Activated CD4-positive, alpha-beta T cell treated with anti-CD3 and anti-CD28 coated beads for 36 hours (primary cell): ENCODE measurements at regions not wholly inside any gene's neighbourhood (a gene's known extent, or its start where the extent isn't known, plus 50 kb on each side); places are given as distances from the start of the nearest gene placed in this dataset.
"Not testable (repeated sequence)": the region's sequence is repeated elsewhere in the genome, so short reads cannot be mapped to it uniquely, and the experiment has no call there.

ENCODE experiments used
- ATAC-seq: fragments of 200-7000 bp; cut with Tn5 transposase; one replicate; pipeline ENCODE4 v1.10.0; 2021; ENCODE audit warnings: mild to moderate bottlenecking, moderate library complexity
- CTCF ChIA-PET: fragments of 350-600 bp; sonication (Branson Sonifier 250); formaldehyde crosslinking; loops from one replicate; lab custom pipeline; 2021; ENCODE audit warnings: antibody characterized with exemption; lab: Charles Lee
- POLR2A ChIA-PET: fragments of 350-600 bp; sonication (Branson Sonifier 250); formaldehyde crosslinking; loops from one replicate; lab custom pipeline; 2021; ENCODE audit warnings: antibody characterized with exemption, inconsistent platforms; lab: Charles Lee
- DNase-seq: peaks from one replicate; pipeline ENCODE4 v3.0.0-alpha.2; 2020
- H3K27ac Mint-ChIP-seq: one replicate; pipeline ENCODE4 v1.8.0; 2021; ENCODE audit warnings: mixed read lengths
- H3K27me3 Mint-ChIP-seq: one replicate; pipeline ENCODE4 v1.8.0; 2021; ENCODE audit warnings: mixed read lengths
- H3K36me3 Mint-ChIP-seq: one replicate; pipeline ENCODE4 v1.8.0; 2021; ENCODE audit warnings: low read depth, mixed read lengths
- H3K4me1 Mint-ChIP-seq: one replicate; pipeline ENCODE4 v1.8.0; 2021; ENCODE audit warnings: mixed read lengths
- H3K4me3 Mint-ChIP-seq: one replicate; pipeline ENCODE4 v1.8.0; 2021; ENCODE audit warnings: mild to moderate bottlenecking, moderate library complexity, mixed read lengths
- H3K9me3 Mint-ChIP-seq: one replicate; pipeline ENCODE4 v1.8.0; 2021; ENCODE audit warnings: low read depth, mixed read lengths
- intact Hi-C, 2 experiments: fragments of 100-400 bp; cut with DNase I in 1 of 2; cut with micrococcal nuclease in 1 of 2; formaldehyde crosslinking; loops; one replicate each; pipeline versions ENCODE4 v1.14.2 to v1.15.1; 2022 to 2024; cut with DNase I, micrococcal nuclease

DNA sequence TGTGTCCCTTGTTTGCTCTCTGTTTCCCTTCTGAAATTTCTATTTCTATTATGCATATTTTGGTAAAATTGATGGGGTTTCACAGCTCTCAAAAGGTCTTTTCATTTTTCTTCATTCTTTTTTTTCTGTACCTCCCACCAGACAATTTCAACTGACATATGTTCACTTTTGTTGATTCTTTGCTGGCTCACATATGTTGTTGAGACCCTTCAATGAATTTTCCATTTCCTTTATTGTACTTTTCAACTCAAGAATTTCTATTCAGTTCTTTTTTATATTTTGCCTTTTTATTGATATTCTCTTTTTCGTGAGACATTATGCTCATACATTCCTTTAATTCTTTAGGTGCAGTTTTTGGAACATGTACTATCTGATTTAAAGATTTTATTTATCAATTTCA is 102.6 kb upstream of the GRIK1 start:
- Mint-ChIP-seq H3K27ac (no peak overlapping the region), H3K36me3 (no peaks in the 10 kb centered on the region), H3K4me3 (no peak overlapping the region), H3K27me3 (peaks cover 7% of the 10 kb centered on the region), H3K4me1 (no peaks in the 10 kb centered on the region), H3K9me3 (peaks cover 7% of the 10 kb centered on the region)
- intact Hi-C loops = loop anchor here in 1 of 2 experiments (5.0 to 10.0 kb wide), 2 partner anchors 152 to 1045 kb away; no protein-coding TSS in a partner anchor
- CTCF ChIA-PET = interaction anchor here (1.4 kb wide), 1 partner anchor 18 kb away, joined by 3 read pairs; no protein-coding TSS in a partner anchor
- DNase-seq (no peak), ATAC-seq (no peak)
- POLR2A ChIA-PET = no interaction called here

DNA sequence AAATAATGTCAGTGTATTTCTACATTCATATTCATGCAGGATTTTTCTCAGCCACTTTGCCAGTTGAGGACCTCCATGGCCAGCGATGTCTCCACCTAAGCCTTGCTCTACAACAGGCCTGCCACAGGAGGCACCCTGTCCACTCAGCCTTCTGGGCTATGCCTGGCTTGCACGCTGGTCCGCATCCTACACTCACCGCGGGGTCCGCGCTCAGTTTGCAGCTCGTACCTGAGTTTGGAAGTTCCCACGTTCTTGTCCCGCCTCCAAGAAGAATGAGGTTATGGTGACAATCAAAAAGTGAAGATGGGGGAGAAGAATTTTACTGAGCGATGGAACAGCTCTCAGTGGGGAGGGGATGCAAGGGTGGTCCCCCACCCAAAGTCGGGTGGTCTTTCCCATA is 93.6 kb upstream of the GRIK1 start:
- Mint-ChIP-seq H3K4me1 (no peaks in the 10 kb centered on the region), H3K27me3 (peaks cover 4% of the 10 kb centered on the region), H3K36me3 (no peaks in the 10 kb centered on the region), H3K27ac (no peak overlapping the region), H3K4me3 (no peak overlapping the region), H3K9me3 (peaks cover 5% of the 10 kb centered on the region)
- no peak for DNase-seq
- POLR2A ChIA-PET = no interaction called here
- no peak for ATAC-seq
- intact Hi-C loops = no loop called here
- CTCF ChIA-PET = no interaction called here

DNA sequence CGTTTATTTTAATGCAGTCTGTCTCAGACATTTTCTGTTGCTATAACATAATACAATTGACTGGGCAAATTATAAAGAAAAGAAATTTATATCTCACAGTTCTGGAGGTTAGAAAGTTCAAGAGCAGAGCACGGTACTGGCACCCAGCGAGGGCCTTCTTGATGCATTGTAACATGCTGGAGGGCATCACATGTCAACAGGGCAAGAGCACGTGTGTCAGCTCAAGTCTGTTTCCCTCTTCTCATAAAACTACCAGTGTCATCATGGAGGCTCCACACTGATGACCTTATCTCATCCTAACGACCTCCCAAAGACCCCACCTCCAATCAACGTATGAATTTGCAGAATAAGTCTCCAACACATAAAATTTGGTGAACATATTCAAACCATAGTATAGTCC is 90.6 kb upstream of the GRIK1 start:
- Mint-ChIP-seq H3K9me3 (peaks cover 5% of the 10 kb centered on the region), H3K27ac (no peak overlapping the region), H3K36me3 (no peaks in the 10 kb centered on the region), H3K4me3 (no peak overlapping the region), H3K4me1 (no peaks in the 10 kb centered on the region), H3K27me3 (peaks cover 5% of the 10 kb centered on the region)
- DNase-seq (no peak), ATAC-seq (no peak)
- CTCF ChIA-PET = no interaction called here
- POLR2A ChIA-PET = no interaction called here
- intact Hi-C loops = no loop called here

DNA sequence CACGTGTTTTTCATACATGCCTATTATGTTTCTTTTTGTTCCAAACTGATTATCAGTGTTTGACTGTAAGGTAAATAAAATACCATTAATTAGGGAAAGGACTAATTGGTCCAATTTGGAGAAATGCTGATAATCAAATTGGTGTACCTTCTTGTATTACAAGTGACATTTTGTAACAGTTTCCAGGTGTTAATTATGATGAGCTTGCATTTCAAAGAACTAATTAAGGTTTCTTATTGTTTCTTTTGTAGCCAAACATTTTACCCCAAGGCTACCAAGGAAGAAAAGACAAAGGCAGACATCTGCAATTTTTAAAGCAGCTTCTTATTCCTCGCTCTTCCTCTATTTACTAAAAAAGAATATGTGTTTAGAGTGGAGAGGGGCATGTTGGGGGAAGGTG is 88.7 kb upstream of the GRIK1 start:
- H3K27ac Mint-ChIP-seq = no peak overlapping the region
- CTCF ChIA-PET = interaction anchor here (2.5 kb wide), 1 partner anchor 15 kb away, joined by 18 read pairs; no protein-coding TSS in a partner anchor

DNA sequence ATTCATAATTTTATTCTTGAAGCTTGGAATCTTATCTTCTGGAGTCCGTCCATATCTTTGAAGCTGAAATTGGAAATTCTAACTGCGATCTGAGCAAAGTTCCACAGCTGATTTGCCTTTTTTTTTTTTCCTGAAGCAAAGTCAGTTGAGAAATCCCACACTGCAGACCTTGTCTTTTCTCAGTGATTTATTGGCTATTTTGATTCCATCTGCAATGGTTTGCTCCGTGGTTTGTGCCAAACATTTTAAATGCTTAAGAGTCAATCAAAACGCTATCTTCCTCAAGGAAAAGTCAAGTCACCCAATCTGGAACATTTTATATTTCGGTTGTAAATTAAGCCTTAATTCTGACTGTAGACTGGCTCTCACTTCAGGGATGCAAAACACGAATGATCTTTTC is 88.2 kb upstream of the GRIK1 start:
- no peaks in the 10 kb centered on the region for H3K36me3 Mint-ChIP-seq
- DNase-seq (no peak), ATAC-seq (no peak)
- no peak overlapping the region for H3K4me3 Mint-ChIP-seq
- H3K4me1 Mint-ChIP-seq = no peaks in the 10 kb centered on the region
- ChIA-PET POLR2A (no interaction called here), CTCF (interaction anchor here (0.7 to 2.5 kb wide), 2 partner anchors 13 to 16 kb away, joined by 4 to 18 read pairs; no protein-coding TSS in a partner anchor)
- H3K27me3 Mint-ChIP-seq = peaks cover 6% of the 10 kb centered on the region
- H3K27ac Mint-ChIP-seq = no peak overlapping the region
- intact Hi-C loops = no loop called here
- no peaks in the 10 kb centered on the region for H3K9me3 Mint-ChIP-seq

More for the DNA sequence above, 88.7 kb upstream of the GRIK1 start:
- ATAC-seq (no peak), DNase-seq (no peak)
- Mint-ChIP-seq H3K36me3 (no peaks in the 10 kb centered on the region), H3K4me1 (no peaks in the 10 kb centered on the region), H3K4me3 (no peak overlapping the region), H3K9me3 (peaks cover 3% of the 10 kb centered on the region), H3K27me3 (peaks cover 6% of the 10 kb centered on the region)
- intact Hi-C loops = no loop called here
- POLR2A ChIA-PET = no interaction called here

DNA sequence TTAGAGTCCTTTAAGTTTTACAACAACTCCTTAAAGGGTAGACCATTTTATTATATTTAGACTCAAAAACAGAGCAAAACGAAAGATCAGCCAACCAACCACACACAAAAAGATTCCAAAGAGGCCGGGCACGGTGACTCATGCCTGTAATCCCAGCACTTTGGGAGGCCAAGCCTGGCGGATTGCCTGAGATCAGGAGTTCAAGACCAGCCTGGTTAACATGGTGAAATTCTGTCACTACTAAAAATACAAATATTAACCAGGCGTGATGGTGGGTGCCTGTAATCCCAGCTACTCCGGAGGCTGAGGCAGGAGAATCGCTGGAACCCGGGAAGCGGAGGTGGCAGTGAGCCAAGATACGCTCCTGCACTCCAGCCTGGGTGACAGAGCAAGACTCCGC is 83.3 kb upstream of the GRIK1 start:
- H3K4me1 Mint-ChIP-seq, H3K36me3 Mint-ChIP-seq, CTCF ChIA-PET, H3K4me3 Mint-ChIP-seq, H3K27ac Mint-ChIP-seq, H3K9me3 Mint-ChIP-seq, ATAC-seq, DNase-seq, H3K27me3 Mint-ChIP-seq, POLR2A ChIA-PET, intact Hi-C loops: not testable (repeated sequence)

DNA sequence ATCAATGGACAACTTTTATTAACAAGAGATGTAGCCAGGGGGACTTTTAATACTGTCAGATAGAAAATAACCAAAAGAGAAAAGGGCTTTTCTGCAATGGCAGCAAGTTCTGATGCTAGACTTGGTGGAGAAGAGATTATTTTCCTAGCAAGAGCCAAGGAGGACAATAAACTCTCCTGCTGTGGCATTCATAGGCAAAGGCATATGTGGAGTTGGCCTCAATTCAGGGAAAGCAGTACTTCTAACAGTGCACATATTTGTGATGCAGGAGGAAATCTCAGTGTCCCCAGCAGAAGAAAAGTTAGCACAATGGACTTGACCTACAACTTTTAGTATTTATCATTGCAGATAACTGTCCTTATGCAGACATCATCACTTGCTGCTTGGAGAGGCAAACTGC is 75.1 kb upstream of the GRIK1 start:
- H3K27me3 Mint-ChIP-seq = no peaks in the 10 kb centered on the region
- peaks cover 7% of the 10 kb centered on the region for H3K9me3 Mint-ChIP-seq
- ChIA-PET POLR2A (no interaction called here), CTCF (no interaction called here)
- no peaks in the 10 kb centered on the region for H3K36me3 Mint-ChIP-seq
- no peaks in the 10 kb centered on the region for H3K4me1 Mint-ChIP-seq
- H3K4me3 Mint-ChIP-seq = no peak overlapping the region
- intact Hi-C loops = no loop called here
- no peak for ATAC-seq
- DNase-seq = no peak
- H3K27ac Mint-ChIP-seq = no peak overlapping the region

DNA sequence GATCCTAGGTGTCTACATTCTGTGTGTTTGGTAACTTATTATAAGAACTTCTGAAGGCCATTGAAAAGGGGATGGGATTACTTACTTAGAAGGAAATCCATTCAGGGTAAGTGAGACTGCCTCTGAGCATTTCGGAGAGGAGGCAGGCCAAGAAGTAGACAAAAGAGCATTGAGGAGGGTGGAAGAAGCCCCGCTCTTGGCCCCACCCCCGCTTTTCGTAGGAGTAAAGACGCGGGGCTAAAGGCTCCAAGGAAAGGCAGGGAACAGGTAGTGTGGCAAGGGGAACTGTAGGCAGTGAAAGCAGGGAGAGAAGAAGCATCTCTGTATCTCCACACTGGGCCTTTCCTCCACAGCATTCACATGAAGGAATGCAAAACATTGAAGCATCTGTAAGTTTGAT is 51.8 kb upstream of the GRIK1 start:
- ATAC-seq (no peak), DNase-seq (no peak)
- no peak overlapping the region for H3K27ac Mint-ChIP-seq
- POLR2A ChIA-PET = no interaction called here
- H3K27me3 Mint-ChIP-seq = no peaks in the 10 kb centered on the region
- H3K4me3 Mint-ChIP-seq = no peak overlapping the region
- no peaks in the 10 kb centered on the region for H3K36me3 Mint-ChIP-seq
- intact Hi-C loops = no loop called here
- H3K4me1 Mint-ChIP-seq = no peaks in the 10 kb centered on the region
- CTCF ChIA-PET = no interaction called here
- H3K9me3 Mint-ChIP-seq = peaks cover 2% of the 10 kb centered on the region

DNA sequence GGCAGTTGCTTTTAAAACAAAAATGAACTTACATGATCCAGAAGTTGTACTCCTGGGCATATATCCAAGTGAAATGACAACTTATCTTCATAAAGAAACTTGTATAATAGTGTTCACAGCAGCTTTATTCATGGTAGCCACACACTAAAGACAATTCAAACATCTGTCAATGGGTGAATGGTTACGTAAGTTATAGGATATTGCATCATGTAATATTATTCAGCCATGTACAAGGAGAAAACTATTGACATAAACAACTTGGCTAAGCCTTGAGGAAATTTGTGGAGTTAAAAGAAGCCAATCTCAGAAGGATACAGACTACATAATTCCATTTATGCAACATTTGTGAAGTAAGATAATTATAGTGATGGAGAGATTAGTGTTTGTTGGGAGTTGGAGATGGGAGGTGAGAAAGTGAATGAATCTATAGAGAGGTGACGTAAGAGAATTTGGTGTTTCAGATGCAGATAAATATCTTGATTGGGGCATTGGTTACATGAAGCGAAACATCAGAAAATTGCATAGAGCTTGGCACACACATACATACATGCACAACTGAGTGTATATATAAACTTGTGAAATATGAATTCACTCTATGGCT is 49.9 kb upstream of the GRIK1 start:
- ChIA-PET CTCF (no interaction called here), POLR2A (no interaction called here)
- Mint-ChIP-seq H3K4me3 (no peak overlapping the region), H3K27me3 (no peaks in the 10 kb centered on the region), H3K36me3 (no peaks in the 10 kb centered on the region), H3K9me3 (peaks cover 2% of the 10 kb centered on the region), H3K4me1 (no peaks in the 10 kb centered on the region), H3K27ac (no peak overlapping the region)
- ATAC-seq (no peak), DNase-seq (no peak)
- intact Hi-C loops = no loop called here
